A673 (cell line): ENCODE measurements at regions not wholly inside any gene's neighbourhood (a gene's known extent, or its start where the extent isn't known, plus 50 kb on each side); places are given as distances from the start of the nearest gene placed in this dataset.
"Not testable (repeated sequence)": the region's sequence is repeated elsewhere in the genome, so short reads cannot be mapped to it uniquely, and the experiment has no call there.

ENCODE experiments used
- BruUV-seq: library from RNA; stranded (reverse); fragments of 400-500 nt; replicated peaks from 2 replicates; lab custom pipeline; 2021; lab: Mats Ljungman, UMichigan
- CTCF ChIA-PET: fragments of 300-600 bp; sonication (Branson Sonifier 250); formaldehyde crosslinking; loops from one replicate; lab custom pipeline; 2022; ENCODE audit warnings: antibody characterized with exemption; lab: Charles Lee
- POLR2A ChIA-PET: fragments of 300-600 bp; sonication (Branson Sonifier 250); formaldehyde crosslinking; loops from one replicate; lab custom pipeline; 2022; ENCODE audit warnings: antibody characterized with exemption; ENCODE audit not compliant: low non-redundant PET; lab: Charles Lee
- DNase-seq: peaks from one replicate; pipeline ENCODE4 v3.0.0-alpha.2; 2015; ENCODE audit warnings: low spot score
- H3K27ac ChIP-seq: fragments of 200-600 bp; sonication (generic); 2 replicates; pipeline ENCODE4 v1.5.1; 2016; ENCODE audit warnings: mixed run types, low read depth, mild to moderate bottlenecking, mixed read lengths, antibody characterized with exemption, low read length; ENCODE audit not compliant: poor library complexity, severe bottlenecking
- H3K27me3 ChIP-seq: fragments of 200-600 bp; sonication (generic); replicated peaks from 2 replicates; pipeline ENCODE4 v1.6.1; 2017; ENCODE audit warnings: mixed run types, low read depth, mild to moderate bottlenecking, mixed read lengths, antibody characterized with exemption, low read length; ENCODE audit not compliant: insufficient read depth, poor library complexity
- H3K36me3 ChIP-seq: fragments of 200-600 bp; sonication (generic); 2 replicates; pipeline ENCODE4 v1.6.1; 2016; ENCODE audit warnings: mixed run types, mild to moderate bottlenecking, mixed read lengths, antibody characterized with exemption, low read length; ENCODE audit not compliant: insufficient read depth, poor library complexity, severe bottlenecking
- H3K4me1 ChIP-seq: fragments of 200-600 bp; sonication (generic); 2 replicates; pipeline ENCODE4 v1.6.1; 2017; ENCODE audit warnings: mixed run types, mild to moderate bottlenecking, mixed read lengths, antibody characterized with exemption, low read length; ENCODE audit not compliant: insufficient read depth, poor library complexity, severe bottlenecking
- H3K4me3 ChIP-seq: fragments of 200-600 bp; sonication (generic); 2 replicates; pipeline ENCODE4 v1.5.1; 2016; ENCODE audit warnings: low read depth, mixed run types, mild to moderate bottlenecking, mixed read lengths, low read length; ENCODE audit not compliant: poor library complexity, severe bottlenecking
- H3K9me3 ChIP-seq: fragments of 200-600 bp; sonication (generic); 2 replicates; pipeline ENCODE4 v1.6.1; 2016; ENCODE audit warnings: mixed run types, low read depth, mild to moderate bottlenecking, mixed read lengths, antibody characterized with exemption, low read length; ENCODE audit not compliant: poor library complexity, severe bottlenecking
- CTCF ChIP-seq: fragments of 300-800, 200-600 bp; sonication (generic); conservative IDR thresholded peaks from 2 replicates; pipeline ENCODE4 v1.5.1; 2017; ENCODE audit warnings: low read depth, mild to moderate bottlenecking, antibody characterized with exemption, low read length, moderate library complexity, mixed read lengths
- EZH2 ChIP-seq: fragments of 200-600 bp; sonication (generic); IDR thresholded peaks from 2 replicates; pipeline ENCODE4 v1.6.1; 2017; ENCODE audit warnings: borderline replicate concordance, low read depth, mild to moderate bottlenecking, mixed read lengths, antibody characterized with exemption, low read length; ENCODE audit not compliant: poor library complexity, severe bottlenecking
- intact Hi-C: fragments of 100-400 bp; cut with micrococcal nuclease; formaldehyde crosslinking; loops from one replicate; pipeline ENCODE4 v1.10.0; 2022; ENCODE audit not compliant: unreplicated experiment

DNA sequence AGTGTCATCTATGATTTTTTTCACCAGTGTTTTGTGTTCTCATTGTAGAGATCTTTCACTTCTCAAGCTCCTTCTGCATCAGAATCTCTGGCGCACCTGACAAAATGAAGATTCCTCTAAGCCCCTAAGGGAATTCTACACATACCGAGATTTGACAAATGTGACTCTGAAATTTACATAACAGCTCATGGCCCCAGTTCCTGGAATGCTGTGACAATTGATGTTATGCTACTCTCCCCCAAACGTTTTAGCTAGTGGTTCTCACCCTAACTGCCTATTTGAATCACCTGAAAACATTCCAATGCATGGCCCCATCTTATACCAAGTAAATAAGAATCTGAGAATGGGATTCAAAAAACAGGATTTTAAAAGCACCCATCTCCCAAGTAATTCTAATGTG lies 162.1 kb upstream of the FKBP1C start:
- Histone ChIP-seq H3K27me3 (no peaks in the 10 kb centered on the region), H3K9me3 (peaks cover 17% of the 10 kb centered on the region), H3K36me3 (no peaks in the 10 kb centered on the region), H3K27ac (no peak overlapping the region), H3K4me3 (no peak overlapping the region), H3K4me1 (no peaks in the 10 kb centered on the region)
- TF ChIP-seq EZH2 (no peak), CTCF (no peak)
- POLR2A ChIA-PET, result no interaction called here
- CTCF ChIA-PET, result no interaction called here
- no TSS peak for BruUV-seq
- no peak for DNase-seq
- intact Hi-C loops, result no loop called here

DNA sequence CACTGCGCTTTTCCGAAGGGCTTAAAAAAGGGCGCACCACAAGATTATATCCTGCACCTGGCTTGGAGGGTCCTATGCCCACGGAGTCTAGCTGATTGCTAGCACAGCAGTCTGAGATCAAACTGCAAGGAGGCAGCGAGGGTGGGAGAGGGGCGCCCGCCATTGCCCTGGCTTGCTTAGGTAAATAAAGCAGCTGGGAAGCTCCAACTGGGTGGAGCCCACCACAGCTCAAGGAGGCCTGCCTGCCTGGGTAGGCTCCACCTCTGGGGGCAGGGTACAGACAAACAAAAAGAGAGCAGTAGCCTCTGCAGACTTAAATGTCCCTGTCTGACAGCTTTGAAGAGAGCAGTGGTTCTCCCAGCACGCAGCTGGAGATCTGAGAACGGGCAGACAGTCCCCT lies 158.1 kb upstream of the FKBP1C start:
- H3K27ac ChIP-seq, H3K27me3 ChIP-seq, H3K4me1 ChIP-seq, CTCF ChIA-PET, H3K36me3 ChIP-seq, H3K4me3 ChIP-seq, BruUV-seq, POLR2A ChIA-PET, intact Hi-C loops, DNase-seq: not testable (repeated sequence)
- H3K9me3 ChIP-seq, result peaks cover 17% of the 10 kb centered on the region

DNA sequence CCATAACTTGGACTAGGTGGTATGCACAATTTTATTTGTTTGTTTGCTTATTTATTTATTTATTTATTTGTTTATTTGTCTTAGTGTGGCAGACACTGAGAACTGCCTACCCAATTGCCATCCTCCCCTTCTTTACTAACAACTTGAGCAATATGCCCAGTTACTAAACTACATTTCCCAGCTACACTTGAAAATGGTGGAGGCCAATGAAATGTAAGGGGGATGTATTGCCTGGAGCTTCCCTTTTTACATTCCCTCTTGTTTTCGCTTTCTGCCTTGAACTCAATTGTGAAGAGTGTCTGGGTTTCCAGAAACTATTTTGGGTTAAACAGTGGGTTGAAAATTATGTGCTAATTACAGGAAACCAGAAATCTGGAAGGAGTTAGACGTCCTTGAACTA lies 152.7 kb upstream of the FKBP1C start:
- Histone ChIP-seq H3K36me3 (no peaks in the 10 kb centered on the region), H3K4me1 (no peaks in the 10 kb centered on the region), H3K27me3 (no peaks in the 10 kb centered on the region), H3K27ac (no peak overlapping the region), H3K9me3 (peaks cover 5% of the 10 kb centered on the region), H3K4me3 (no peak overlapping the region)
- DNase-seq, result no peak
- ChIA-PET POLR2A (no interaction called here), CTCF (no interaction called here)
- intact Hi-C loops, result no loop called here
- BruUV-seq, result no TSS peak
- no peak for TF ChIP-seq EZH2

GRCh38 chr6:63063631-63064271 lies 147.5 kb upstream of the FKBP1C start:
- no peak for TF ChIP-seq EZH2
- no peak for TF ChIP-seq CTCF
- Histone ChIP-seq H3K4me3 (no peak overlapping the region), H3K27me3 (no peaks in the 10 kb centered on the region), H3K27ac (no peak overlapping the region), H3K36me3 (no peaks in the 10 kb centered on the region), H3K4me1 (no peaks in the 10 kb centered on the region), H3K9me3 (peaks cover 5% of the 10 kb centered on the region)
- ChIA-PET CTCF (no interaction called here), POLR2A (no interaction called here)
- no TSS peak for BruUV-seq
- intact Hi-C loops, result no loop called here
- no peak for DNase-seq
